SH-SY5Y (cell line): ENCODE measurements at regions not wholly inside any gene's neighbourhood (a gene's known extent, or its start where the extent isn't known, plus 50 kb on each side); places are given as distances from the start of the nearest gene placed in this dataset.

ENCODE experiments used
- GATA2 ChIP-seq: IDR thresholded peaks from 2 replicates; pipeline ENCODE4 v1.6.1; 2011; ENCODE audit warnings: mild to moderate bottlenecking, low read depth, low read length
- GATA3 ChIP-seq: IDR thresholded peaks from 2 replicates; pipeline ENCODE4 v1.6.1; 2011; ENCODE audit warnings: low read depth, mild to moderate bottlenecking, low read length, moderate library complexity

DNA sequence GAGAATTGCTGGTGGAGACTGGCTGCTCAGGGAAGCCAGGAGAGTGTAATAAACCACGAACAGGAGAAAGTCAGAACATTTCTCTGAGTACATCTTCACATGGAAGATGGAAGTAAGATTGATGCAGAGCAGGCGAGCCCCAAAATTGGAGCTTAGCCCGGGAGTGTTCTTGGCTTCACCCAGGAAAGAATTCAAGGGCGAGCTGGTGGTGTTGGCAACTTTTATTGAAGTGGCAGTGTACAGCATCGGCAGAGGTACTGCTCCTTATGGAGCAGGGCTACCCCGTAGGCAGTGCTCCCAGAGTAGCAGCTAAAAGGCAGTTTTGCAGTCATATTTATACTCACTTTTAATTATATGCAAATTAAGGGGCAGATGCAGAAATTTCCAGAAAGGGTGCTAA lies 281.4 kb upstream of the MEX3C start:
- no peak for TF ChIP-seq GATA2
- no peak for TF ChIP-seq GATA3
